ENCODE measurements at regions not wholly inside any gene's neighbourhood (a gene's known extent, or its start where the extent isn't known, plus 50 kb on each side); places are given as distances from the start of the nearest gene placed in this dataset.

DNA sequence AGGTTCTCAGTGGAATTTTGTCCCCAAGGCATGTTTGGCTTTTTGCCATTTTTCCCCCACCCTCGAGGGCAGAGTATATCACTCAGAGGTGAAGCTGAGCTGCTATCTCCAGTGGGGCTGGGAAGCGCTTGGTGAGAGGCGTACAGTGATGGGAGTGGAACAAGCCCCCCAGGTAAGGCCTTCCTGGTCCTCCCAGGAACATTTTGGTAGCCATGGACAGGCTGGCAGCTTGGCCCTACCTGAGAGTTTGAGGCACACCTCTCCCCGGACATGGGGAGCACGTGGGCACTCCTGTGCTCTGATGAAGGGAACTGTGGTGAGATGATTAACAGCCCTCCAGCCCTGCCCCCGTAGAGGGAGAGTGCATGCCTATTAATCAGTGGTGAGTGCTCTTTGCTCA lies 99.3 kb downstream of the C1QL2 start:
- FAIRE-seq (no peak), DNase-seq (no peak)
- TF ChIP-seq CTCF (IDR thresholded peaks at IDR 0.05; ENCODE audit: borderline replicate concordance, extremely low read depth, insufficient read depth) = no peak
- Histone ChIP-seq H3K4me1 (ENCODE audit: control insufficient read depth in 2 of 3, insufficient read depth in 2 of 3, low read depth in 1 of 3, low read length in 3 of 3) (no peaks in the 10 kb centered on the region), H3K27me3 (ENCODE audit: control insufficient read depth, insufficient read depth, low read length) (no peaks in the 10 kb centered on the region), H3K9ac (ENCODE audit: low read length in 3 of 3) (no peak overlapping the region), H3K4me3 (ENCODE audit: low read length in 3 of 3) (no peak overlapping the region), H3K9me3 (ENCODE audit: control insufficient read depth in 2 of 3, insufficient read depth in 1 of 3, low read length in 3 of 3) (peaks cover 0 to 8% (median 0%) of the 10 kb centered on the region in 3 donors), H3K36me3 (ENCODE audit: control insufficient read depth in 2 of 3, insufficient read depth in 3 of 3, low read length in 3 of 3) (no peaks in the 10 kb centered on the region), H3K27ac (ENCODE audit: low read depth in 2 of 2, low read length in 2 of 2) (no peak overlapping the region)
- intact Hi-C loops (cut with DNase I) = no loop called here

DNA sequence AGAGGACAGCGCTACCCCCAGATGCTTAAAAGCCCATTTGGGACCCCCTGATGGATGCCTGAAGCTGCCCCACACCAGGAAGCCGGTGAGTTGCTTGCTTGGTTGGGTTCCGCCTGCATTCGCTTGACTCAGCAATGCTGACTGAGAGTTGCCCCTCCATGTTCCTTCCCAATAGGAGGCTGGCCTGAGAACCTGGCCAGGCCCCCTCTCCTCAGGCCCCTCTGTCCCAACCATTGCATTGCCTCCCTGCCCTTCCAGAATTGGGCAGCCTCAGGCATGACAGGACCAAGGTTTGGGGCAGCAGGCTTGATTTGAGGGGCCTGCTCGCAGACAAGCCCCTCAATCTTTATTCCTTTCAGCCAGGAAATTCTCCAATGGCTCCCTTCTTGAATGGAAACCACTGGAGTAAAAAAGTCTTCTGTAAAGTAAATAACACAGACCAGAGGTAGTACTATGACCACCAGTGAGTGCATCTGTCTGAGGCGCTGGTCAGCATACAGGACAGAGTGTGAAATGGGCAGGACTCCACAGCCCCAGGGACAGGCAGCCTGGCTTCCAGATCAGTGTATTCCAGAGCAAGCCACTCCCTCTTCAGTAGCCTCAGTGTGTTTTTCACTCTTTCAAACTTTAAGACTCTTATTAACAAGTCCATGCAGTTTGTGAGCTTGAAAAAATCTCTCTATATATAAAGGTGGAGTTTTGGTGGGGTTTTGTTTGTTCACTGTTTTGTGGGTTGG lies 104.7 kb downstream of the C1QL2 start:
- Histone ChIP-seq H3K36me3 (ENCODE audit: control insufficient read depth in 2 of 3, insufficient read depth in 3 of 3, low read length in 3 of 3) (no peaks in the 10 kb centered on the region), H3K9me3 (ENCODE audit: control insufficient read depth in 2 of 3, insufficient read depth in 1 of 3, low read length in 3 of 3) (peaks cover 0 to 5% (median 0%) of the 10 kb centered on the region in 3 donors), H3K4me3 (ENCODE audit: low read length in 3 of 3) (no peak overlapping the region), H3K9ac (ENCODE audit: low read length in 3 of 3) (no peak overlapping the region), H3K27me3 (ENCODE audit: control insufficient read depth, insufficient read depth, low read length) (no peaks in the 10 kb centered on the region), H3K27ac (ENCODE audit: low read depth in 2 of 2, low read length in 2 of 2) (no peak overlapping the region), H3K4me1 (ENCODE audit: control insufficient read depth in 2 of 3, insufficient read depth in 2 of 3, low read depth in 1 of 3, low read length in 3 of 3) (no peaks in the 10 kb centered on the region)
- TF ChIP-seq CTCF (IDR thresholded peaks at IDR 0.05; ENCODE audit: borderline replicate concordance, extremely low read depth, insufficient read depth) = no peak
- no peak for DNase-seq
- FAIRE-seq = no peak
- intact Hi-C loops (cut with DNase I) = no loop called here

- no peak for TF ChIP-seq CTCF (IDR thresholded peaks at IDR 0.05; ENCODE audit: borderline replicate concordance, extremely low read depth, insufficient read depth)
- Histone ChIP-seq H3K27ac (ENCODE audit: low read depth in 2 of 2, low read length in 2 of 2) (no peak overlapping the region), H3K9me3 (ENCODE audit: control insufficient read depth in 2 of 3, insufficient read depth in 1 of 3, low read length in 3 of 3) (peaks cover 0 to 5% (median 0%) of the 10 kb centered on the region in 3 donors), H3K4me1 (ENCODE audit: control insufficient read depth in 2 of 3, insufficient read depth in 2 of 3, low read depth in 1 of 3, low read length in 3 of 3) (no peaks in the 10 kb centered on the region), H3K9ac (ENCODE audit: low read length in 3 of 3) (no peak overlapping the region), H3K27me3 (ENCODE audit: control insufficient read depth, insufficient read depth, low read length) (no peaks in the 10 kb centered on the region), H3K36me3 (ENCODE audit: control insufficient read depth in 2 of 3, insufficient read depth in 3 of 3, low read length in 3 of 3) (no peaks in the 10 kb centered on the region), H3K4me3 (ENCODE audit: low read length in 3 of 3) (no peak overlapping the region)
- intact Hi-C loops (cut with DNase I) = no loop called here
- FAIRE-seq = no peak
- DNase-seq = no peak
These were observed 107.3 kb downstream of the C1QL2 start for GRCh38 chr2:119051263-119051662.

Measured in kidney (tissue), 13 donors.